Upper lobe of right lung (tissue), 1 donor: ENCODE measurements at regions not wholly inside any gene's neighbourhood (a gene's known extent, or its start where the extent isn't known, plus 50 kb on each side); places are given as distances from the start of the nearest gene placed in this dataset.

Source experiments
- ATAC-seq: fragments of 200-7000 bp; cut with Tn5 transposase; one replicate; pipeline ENCODE4 v1.9.1; 2020; ENCODE audit warnings: mild to moderate bottlenecking, moderate library complexity
- DNase-seq: peaks from one replicate; pipeline ENCODE4 v3.0.0-alpha.2; 2020
- H3K27ac ChIP-seq: fragments of 200-600 bp; one replicate; pipeline ENCODE4 v1.8.0; 2022
- H3K27me3 ChIP-seq: fragments of 200-600 bp; one replicate; pipeline ENCODE4 v1.8.0; 2022; ENCODE audit warnings: mild to moderate bottlenecking
- H3K36me3 ChIP-seq: fragments of 200-600 bp; one replicate; pipeline ENCODE4 v1.8.0; 2022
- H3K4me1 ChIP-seq: fragments of 200-600 bp; one replicate; pipeline ENCODE4 v1.8.0; 2022
- H3K4me3 ChIP-seq: fragments of 200-600 bp; one replicate; pipeline ENCODE4 v1.8.0; 2022; ENCODE audit warnings: mild to moderate bottlenecking
- H3K9me3 ChIP-seq: fragments of 200-600 bp; one replicate; pipeline ENCODE4 v1.8.0; 2022
- intact Hi-C: fragments of 100-400 bp; cut with DNase I; formaldehyde crosslinking; loops from one replicate; pipeline ENCODE4 v1.11.0; 2022
- TF ChIP-seq, protein P1 (sequence below): fragments of 200-600 bp; IDR thresholded peaks from one replicate; pipeline ENCODE4 v1.8.0; 2022; ENCODE audit warnings: antibody characterized with exemption
- donor health status: DM: no; HTN: yes; CAD: no; lungs with severe emphysema.

DNA sequence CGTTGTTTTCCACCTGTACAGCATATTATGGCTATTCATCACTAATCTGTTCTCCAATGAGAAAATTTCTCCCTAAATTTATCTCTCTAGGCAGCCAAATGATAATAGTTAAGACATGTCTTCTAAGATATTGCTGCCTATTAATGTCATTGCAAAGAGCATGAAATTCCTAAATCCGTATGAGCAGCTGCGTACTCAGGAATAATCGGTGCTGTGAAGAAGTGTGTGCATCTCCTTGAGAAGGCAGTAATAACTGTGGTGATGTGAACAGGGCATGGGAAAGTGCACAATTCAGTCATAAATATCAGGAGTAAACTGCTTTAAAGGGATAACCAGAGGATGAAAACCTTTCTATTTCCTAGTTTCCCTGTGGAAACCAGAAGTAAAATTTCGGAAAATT is 112.2 kb downstream of the SLITRK5 start:
- DNase-seq (no peak), ATAC-seq (no peak)
- Histone ChIP-seq H3K27ac (no peak overlapping the region), H3K27me3 (no peaks in the 10 kb centered on the region), H3K4me1 (no peaks in the 10 kb centered on the region), H3K36me3 (no peaks in the 10 kb centered on the region), H3K9me3 (no peaks in the 10 kb centered on the region), H3K4me3 (no peak overlapping the region)
- TF ChIP-seq, protein P1, sequence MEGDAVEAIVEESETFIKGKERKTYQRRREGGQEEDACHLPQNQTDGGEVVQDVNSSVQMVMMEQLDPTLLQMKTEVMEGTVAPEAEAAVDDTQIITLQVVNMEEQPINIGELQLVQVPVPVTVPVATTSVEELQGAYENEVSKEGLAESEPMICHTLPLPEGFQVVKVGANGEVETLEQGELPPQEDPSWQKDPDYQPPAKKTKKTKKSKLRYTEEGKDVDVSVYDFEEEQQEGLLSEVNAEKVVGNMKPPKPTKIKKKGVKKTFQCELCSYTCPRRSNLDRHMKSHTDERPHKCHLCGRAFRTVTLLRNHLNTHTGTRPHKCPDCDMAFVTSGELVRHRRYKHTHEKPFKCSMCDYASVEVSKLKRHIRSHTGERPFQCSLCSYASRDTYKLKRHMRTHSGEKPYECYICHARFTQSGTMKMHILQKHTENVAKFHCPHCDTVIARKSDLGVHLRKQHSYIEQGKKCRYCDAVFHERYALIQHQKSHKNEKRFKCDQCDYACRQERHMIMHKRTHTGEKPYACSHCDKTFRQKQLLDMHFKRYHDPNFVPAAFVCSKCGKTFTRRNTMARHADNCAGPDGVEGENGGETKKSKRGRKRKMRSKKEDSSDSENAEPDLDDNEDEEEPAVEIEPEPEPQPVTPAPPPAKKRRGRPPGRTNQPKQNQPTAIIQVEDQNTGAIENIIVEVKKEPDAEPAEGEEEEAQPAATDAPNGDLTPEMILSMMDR = no peak
- intact Hi-C loops = no loop called here

DNA sequence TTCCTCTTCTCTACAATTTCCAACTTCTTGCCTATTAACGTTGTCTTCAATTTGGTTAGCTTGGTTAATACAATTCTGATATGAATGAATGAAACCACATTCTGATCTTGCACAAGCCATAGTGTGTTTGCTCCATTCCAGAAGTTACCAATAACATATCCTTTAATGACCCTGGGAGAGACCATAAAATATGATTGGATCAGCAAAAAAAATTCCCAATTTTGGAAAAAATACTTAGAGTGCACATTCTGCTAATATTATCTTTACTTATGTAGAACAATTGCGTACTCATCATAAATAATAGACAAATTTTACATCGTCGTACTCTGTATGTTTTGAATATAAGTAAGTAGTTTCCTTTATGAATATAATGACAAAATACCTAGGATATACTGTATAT is 117.2 kb downstream of the SLITRK5 start:
- no peaks in the 10 kb centered on the region for H3K4me1 ChIP-seq
- TF ChIP-seq, protein P1 = no peak
- intact Hi-C loops = no loop called here
- H3K4me3 ChIP-seq = no peak overlapping the region
- no peaks in the 10 kb centered on the region for H3K36me3 ChIP-seq
- H3K9me3 ChIP-seq = no peaks in the 10 kb centered on the region
- H3K27ac ChIP-seq = no peak overlapping the region
- DNase-seq (no peak), ATAC-seq (no peak)
- H3K27me3 ChIP-seq = no peaks in the 10 kb centered on the region

DNA sequence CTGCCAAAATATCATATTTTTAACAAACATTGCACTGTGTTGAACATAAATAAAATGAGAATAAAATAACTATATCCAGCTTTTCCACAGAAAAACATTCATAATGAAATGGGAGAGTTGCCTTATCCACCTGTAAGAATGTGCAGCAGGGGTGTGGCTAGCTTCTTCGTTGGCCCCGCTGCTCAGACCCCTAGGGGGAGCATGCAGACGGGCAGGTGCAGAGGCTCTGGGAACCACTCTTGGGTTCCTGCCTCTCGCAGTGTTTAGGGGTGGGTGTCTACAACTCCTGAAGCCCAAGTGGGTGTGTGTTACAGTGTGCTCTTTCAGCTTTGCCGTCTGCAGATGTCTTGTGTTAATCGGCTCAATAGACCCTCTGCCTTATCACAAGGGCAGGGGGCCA is 121.7 kb downstream of the SLITRK5 start:
- intact Hi-C loops = no loop called here
- DNase-seq (no peak), ATAC-seq (no peak)
- TF ChIP-seq, protein P1 = no peak
- no peaks in the 10 kb centered on the region for H3K27me3 ChIP-seq
- H3K36me3 ChIP-seq = no peaks in the 10 kb centered on the region
- H3K4me3 ChIP-seq = no peak overlapping the region
- H3K27ac ChIP-seq = no peak overlapping the region
- H3K9me3 ChIP-seq = no peaks in the 10 kb centered on the region
- H3K4me1 ChIP-seq = no peaks in the 10 kb centered on the region

DNA sequence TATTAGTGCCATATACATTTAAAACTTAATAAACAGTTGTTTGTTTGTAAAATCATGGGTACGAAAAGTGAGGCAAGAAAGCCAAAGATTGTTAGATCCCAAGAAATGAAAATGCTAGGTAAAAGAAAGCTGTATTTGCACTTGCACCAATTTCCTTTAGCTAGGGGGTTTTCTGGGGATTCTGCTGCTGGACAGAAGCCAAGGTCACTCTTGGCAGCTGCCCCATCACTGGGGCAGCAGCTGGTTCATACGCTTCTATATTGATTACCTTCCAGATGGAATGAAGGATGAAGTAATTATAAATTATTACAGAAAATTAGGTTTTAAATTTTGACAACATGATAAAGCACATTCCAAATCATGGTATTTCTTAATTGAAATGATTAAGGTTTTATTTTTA is 127.4 kb downstream of the SLITRK5 start:
- Histone ChIP-seq H3K9me3 (no peaks in the 10 kb centered on the region), H3K4me3 (no peak overlapping the region), H3K4me1 (no peaks in the 10 kb centered on the region), H3K27me3 (no peaks in the 10 kb centered on the region), H3K36me3 (no peaks in the 10 kb centered on the region), H3K27ac (no peak overlapping the region)
- ATAC-seq (no peak), DNase-seq (no peak)
- intact Hi-C loops = no loop called here
- TF ChIP-seq, protein P1 = no peak

DNA sequence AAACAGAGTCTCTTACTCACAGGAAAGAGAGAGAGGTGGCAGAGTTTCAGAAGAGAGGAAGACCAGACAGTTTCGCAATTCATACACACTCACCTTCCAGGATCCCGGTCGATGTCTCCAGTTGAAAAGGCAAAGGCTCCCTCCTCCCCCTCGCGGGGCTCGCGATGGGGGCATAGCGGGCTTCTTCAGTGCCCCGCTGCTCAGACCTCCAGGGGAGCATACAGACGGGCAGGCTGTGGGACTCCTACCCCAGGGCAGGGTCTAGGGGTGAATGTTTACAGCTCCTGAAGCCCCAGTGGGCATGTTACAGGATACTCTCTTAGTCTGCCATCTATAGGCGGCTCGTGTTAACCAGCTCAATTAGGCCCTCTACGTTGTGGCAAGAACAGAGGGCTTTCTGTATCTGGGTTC is 139.2 kb downstream of the SLITRK5 start:
- no peaks in the 10 kb centered on the region for H3K9me3 ChIP-seq
- intact Hi-C loops = no loop called here
- H3K36me3 ChIP-seq = no peaks in the 10 kb centered on the region
- TF ChIP-seq, protein P1 = no peak
- ATAC-seq (no peak), DNase-seq (peak; percentile 38)
- no peak overlapping the region for H3K27ac ChIP-seq
- H3K4me3 ChIP-seq = no peak overlapping the region
- no peaks in the 10 kb centered on the region for H3K27me3 ChIP-seq
- H3K4me1 ChIP-seq = no peaks in the 10 kb centered on the region

DNA sequence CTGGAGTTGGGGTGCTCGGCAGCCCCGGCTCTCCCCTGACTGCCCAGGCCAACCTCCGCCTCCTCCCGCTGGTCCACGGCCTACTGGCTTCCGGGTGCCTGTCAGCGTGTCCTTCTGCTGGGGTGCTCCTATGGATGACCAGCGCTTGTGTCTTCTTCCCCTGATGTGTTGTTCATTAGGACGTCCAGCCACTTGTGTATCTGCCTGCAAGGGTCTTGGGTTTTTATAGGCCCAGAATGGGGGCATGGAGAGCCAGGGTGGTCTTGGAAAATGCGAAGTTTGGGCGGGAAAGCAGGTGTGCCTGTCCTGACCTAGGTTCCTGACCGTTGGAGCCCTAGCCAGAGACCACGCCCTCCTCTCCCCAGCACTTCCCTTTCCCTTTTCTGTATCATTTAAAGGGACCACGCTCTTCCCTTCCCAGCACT is 139.8 kb downstream of the SLITRK5 start:
- intact Hi-C loops = no loop called here

More for the DNA sequence above, 139.8 kb downstream of the SLITRK5 start:
- H3K36me3 ChIP-seq = no peaks in the 10 kb centered on the region
- H3K27ac ChIP-seq = no peak overlapping the region
- no peak overlapping the region for H3K4me3 ChIP-seq
- H3K9me3 ChIP-seq = no peaks in the 10 kb centered on the region
- no peaks in the 10 kb centered on the region for H3K4me1 ChIP-seq
- DNase-seq (peak; percentile 39), ATAC-seq (no peak)
- TF ChIP-seq, protein P1 = no peak
- H3K27me3 ChIP-seq = no peaks in the 10 kb centered on the region
